ENCODE measurements at regions not wholly inside any gene's neighbourhood (a gene's known extent, or its start where the extent isn't known, plus 50 kb on each side); places are given as distances from the start of the nearest gene placed in this dataset.

- no peak for DNase-seq (ENCODE audit: low read depth in 2 of 2)
These were observed 510.6 kb upstream of the CNKSR2 start for GRCh38 chrX:20863649-20864048.

GRCh38 chrX:20861113-20861512, 513.1 kb upstream of the CNKSR2 start:
- no peak for DNase-seq (ENCODE audit: low read depth in 2 of 2)

GRCh38 chrX:20857746-20858145, 516.5 kb upstream of the CNKSR2 start:
- DNase-seq (ENCODE audit: low read depth in 2 of 2): no peak

- DNase-seq (ENCODE audit: low read depth in 2 of 2): no peak
These were observed 535.7 kb upstream of the CNKSR2 start for GRCh38 chrX:20838477-20838876.

GRCh38 chrX:20829665-20830491, 544.3 kb upstream of the CNKSR2 start:
- no peak for DNase-seq (ENCODE audit: low read depth in 2 of 2)

GRCh38 chrX:20825984-20826383, 548.2 kb upstream of the CNKSR2 start:
- DNase-seq (ENCODE audit: low read depth in 2 of 2): no peak

- DNase-seq (ENCODE audit: low read depth in 2 of 2): no peak
These were observed 537.3 kb upstream of the RPS6KA3 start for GRCh38 chrX:20803971-20804370.

- DNase-seq (ENCODE audit: low read depth in 2 of 2): no peak
These were observed 535.3 kb upstream of the RPS6KA3 start for GRCh38 chrX:20802036-20802435.

- no peak for DNase-seq (ENCODE audit: low read depth in 2 of 2)
These were observed 529.7 kb upstream of the RPS6KA3 start for GRCh38 chrX:20796450-20796849.

GRCh38 chrX:20789103-20789502, 522.4 kb upstream of the RPS6KA3 start:
- DNase-seq (ENCODE audit: low read depth in 2 of 2): no peak

- no peak for DNase-seq (ENCODE audit: low read depth in 2 of 2)
These were observed 500.6 kb upstream of the RPS6KA3 start for GRCh38 chrX:20767346-20767745.

- DNase-seq (ENCODE audit: low read depth in 2 of 2): no peak
These were observed 489.9 kb upstream of the RPS6KA3 start for GRCh38 chrX:20756585-20756984.

- no peak for DNase-seq (ENCODE audit: low read depth in 2 of 2)
These were observed 486.4 kb upstream of the RPS6KA3 start for GRCh38 chrX:20753076-20753475.

GRCh38 chrX:20746690-20747089, 480.0 kb upstream of the RPS6KA3 start:
- DNase-seq (ENCODE audit: low read depth in 2 of 2): no peak

- no peak for DNase-seq (ENCODE audit: low read depth in 2 of 2)
These were observed 476.3 kb upstream of the RPS6KA3 start for GRCh38 chrX:20743046-20743445.

GRCh38 chrX:20742106-20742505, 475.4 kb upstream of the RPS6KA3 start:
- DNase-seq (ENCODE audit: low read depth in 2 of 2): no peak

- no peak for DNase-seq (ENCODE audit: low read depth in 2 of 2)
These were observed 473.7 kb upstream of the RPS6KA3 start for GRCh38 chrX:20740443-20740842.

GRCh38 chrX:20739038-20739745, 472.5 kb upstream of the RPS6KA3 start:
- DNase-seq (ENCODE audit: low read depth in 2 of 2): no peak

GRCh38 chrX:20729416-20729815, 462.7 kb upstream of the RPS6KA3 start:
- no peak for DNase-seq (ENCODE audit: low read depth in 2 of 2)

GRCh38 chrX:20727447-20727846, 460.7 kb upstream of the RPS6KA3 start:
- no peak for DNase-seq (ENCODE audit: low read depth in 2 of 2)

- no peak for DNase-seq (ENCODE audit: low read depth in 2 of 2)
These were observed 454.4 kb upstream of the RPS6KA3 start for GRCh38 chrX:20720954-20721626.

- no peak for DNase-seq (ENCODE audit: low read depth in 2 of 2)
These were observed 452.1 kb upstream of the RPS6KA3 start for GRCh38 chrX:20718592-20719380.

Measured in activated CD4-positive, alpha-beta T cell treated with anti-CD3 and anti-CD28 coated beads for 24 hours (primary cell).